NCI-H128 (cell line): ENCODE measurements at regions not wholly inside any gene's neighbourhood (a gene's known extent, or its start where the extent isn't known, plus 50 kb on each side); places are given as distances from the start of the nearest gene placed in this dataset.
A peak's percentile ranks its signal among the peaks of the same experiment; 100 is the strongest.
"Not testable (repeated sequence)": the region's sequence is repeated elsewhere in the genome, so short reads cannot be mapped to it uniquely, and the experiment has no call there.

Experiments used
- DNase-seq: peaks from one replicate; lab custom pipeline; 2025; ENCODE audit not compliant: unreplicated experiment; lab: John Stamatoyannopoulos, UW

DNA sequence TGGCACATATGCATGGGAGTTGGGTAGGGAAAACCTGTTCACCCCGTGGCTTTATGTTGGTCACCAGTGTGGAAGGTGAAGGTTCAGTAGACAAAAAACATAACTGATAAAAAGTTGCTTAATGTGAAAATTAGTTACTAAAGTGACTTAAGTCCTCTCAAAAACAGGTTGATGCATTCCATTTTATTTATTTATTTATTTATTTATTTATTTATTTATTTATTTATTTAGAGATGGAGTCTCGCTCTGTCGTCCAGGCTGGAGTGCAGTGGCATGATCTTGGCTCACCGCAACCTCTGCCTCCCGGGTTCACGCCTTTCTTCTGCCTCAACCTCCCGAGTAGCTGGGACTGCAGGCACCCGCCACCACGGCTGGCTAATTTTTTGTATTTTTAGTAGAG lies 541.0 kb downstream of the DCDC2C start:
- not testable (repeated sequence) for DNase-seq

DNA sequence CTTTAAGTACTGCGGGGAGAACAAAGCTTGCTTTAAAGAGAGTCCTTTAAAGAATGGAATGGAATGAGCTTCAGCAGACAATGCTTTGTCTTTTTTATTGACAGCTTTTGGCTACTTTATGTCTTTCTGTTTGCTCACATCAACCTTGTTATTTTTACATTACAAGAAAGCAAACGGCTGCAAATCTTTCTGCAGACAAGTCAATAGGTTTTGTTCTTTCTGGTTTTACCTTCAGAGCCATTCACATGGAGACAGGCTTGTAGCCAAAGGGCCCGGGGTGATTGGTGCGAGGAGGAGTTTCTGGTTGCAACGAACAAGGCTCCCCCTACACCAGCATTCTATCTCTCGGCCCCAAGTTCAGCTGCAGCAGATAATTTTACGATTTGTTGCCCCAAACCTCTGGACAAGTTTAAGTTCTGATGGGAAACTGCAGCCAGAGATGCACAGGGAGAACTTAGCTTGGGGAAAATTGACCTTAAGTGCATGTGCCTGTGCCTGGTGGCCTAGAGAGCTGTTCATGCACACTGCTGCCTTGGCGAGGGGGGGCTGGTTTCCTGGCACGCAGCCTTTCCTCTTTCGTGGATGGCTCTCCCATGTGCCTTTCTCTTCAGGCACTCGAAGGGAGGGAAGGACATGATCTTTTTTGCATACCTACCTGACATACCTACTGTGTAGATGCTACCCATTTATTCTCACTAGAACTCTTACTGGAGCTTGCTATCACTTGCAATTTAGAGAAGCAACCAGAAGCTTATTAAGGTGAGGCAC lies 543.2 kb downstream of the DCDC2C start:
- no peak for DNase-seq

DNA sequence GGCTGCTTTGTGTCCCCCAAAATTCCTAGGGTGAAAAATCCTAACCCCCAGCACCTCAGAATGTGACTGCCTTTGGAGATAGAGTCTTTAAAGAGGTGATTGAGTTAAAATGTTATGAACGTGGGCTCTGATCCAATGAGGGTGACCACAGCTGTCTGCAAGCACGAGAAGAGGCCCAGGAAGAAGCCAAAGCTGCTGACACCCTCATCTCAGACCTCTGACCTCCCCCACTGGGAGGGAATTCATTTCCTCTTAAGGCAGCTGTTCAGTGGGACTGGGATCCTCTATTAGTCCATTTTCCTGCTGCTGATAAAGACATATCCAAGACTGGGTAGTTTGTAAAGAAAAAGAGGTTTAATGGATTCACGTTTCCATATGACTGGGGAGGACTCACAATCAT lies 544.4 kb downstream of the DCDC2C start:
- no peak for DNase-seq

DNA sequence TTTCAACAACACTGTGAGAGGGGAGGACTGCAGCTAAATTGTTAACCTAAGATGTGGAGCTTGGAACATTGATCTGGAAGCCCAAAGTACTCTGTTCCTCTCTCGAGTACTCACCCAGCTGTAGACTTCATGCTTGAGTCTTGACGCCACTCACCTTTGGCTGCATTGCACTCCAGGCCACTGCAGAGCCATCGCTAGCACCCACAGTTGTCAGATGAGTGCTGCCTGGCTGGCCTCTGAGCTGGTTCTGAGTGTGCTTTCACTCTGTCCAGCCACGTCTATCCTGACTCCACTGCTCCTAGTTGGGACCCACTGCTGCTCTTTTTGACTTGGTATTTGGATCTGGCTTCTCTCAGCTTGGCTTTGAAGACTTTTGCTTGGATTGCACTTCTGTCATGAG lies 552.1 kb downstream of the DCDC2C start:
- DNase-seq, result no peak

DNA sequence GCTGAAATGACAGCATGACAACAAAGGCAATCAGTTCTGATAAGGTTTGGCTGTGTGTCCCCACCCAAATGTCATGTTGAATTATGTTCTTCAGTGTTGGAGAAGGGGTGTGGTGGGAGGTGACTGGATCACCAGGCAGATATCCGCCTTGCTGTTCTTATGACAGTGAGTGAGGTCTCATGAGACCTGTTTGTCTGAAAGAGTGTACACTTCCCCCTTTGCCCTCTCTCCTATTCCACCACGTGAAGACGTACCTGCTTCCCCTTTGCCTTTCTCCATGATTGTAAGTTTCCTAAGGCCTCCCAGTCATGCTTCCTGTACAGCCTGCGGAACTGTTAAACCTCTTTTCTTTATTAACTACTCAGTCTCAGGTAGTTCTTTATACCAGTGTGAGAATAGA lies 553.0 kb downstream of the DCDC2C start:
- DNase-seq, result no peak

DNA sequence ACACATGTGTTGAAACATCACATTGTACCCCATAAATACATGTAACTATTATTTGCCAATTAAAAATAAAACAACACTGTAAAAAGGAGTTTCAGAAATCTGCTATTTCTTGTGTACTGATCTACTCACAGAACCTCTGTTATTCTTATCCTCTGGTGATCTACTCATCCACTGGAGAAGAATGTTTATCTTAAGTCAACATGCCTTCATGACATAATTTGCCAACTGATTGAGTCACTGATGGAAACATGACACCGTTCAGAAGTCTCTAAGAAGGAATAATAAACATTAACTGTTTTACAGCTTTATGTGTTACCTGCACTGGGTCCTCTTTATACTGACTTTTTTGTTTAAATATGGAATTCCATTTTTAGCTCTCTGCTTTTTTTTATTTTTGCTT lies 555.2 kb downstream of the DCDC2C start:
- no peak for DNase-seq

DNA sequence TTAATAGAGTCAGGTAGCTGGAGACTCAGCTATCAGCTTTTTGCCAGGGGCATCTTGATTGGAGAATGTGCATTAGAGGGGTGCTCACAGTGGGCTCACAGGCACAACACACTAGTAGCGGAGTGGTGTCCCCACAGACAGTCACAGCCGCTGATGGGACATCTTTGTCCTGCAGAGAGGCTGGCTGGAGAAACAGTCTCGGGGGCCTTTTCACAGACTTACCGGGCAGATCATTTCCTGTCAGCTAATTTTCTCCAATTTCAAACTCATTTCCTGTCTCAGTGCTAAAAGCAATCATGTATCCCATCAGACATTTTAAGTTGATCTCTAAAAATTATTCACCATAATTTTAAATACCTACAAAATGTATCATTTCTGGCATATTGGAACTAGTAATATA lies 562.6 kb downstream of the DCDC2C start:
- no peak for DNase-seq

DNA sequence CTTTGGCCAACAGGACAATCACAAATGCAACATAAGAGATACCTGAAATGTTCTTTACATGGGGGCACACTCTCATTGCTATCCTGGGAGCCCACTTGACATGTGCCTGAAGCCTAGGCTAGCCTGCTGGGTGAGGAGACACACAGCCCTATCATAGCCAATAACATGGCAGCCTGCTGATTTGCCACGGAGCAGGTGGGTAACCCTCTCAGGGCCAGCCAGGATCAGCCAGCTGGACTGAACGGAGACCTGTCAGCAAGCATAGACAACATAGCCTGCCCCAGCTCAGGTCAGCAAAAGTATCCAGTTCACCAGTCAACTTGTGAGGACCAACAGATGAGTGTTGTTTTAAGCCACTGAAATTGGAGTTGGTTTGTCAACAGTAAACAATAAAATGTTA lies 566.5 kb downstream of the DCDC2C start:
- DNase-seq, result no peak

DNA sequence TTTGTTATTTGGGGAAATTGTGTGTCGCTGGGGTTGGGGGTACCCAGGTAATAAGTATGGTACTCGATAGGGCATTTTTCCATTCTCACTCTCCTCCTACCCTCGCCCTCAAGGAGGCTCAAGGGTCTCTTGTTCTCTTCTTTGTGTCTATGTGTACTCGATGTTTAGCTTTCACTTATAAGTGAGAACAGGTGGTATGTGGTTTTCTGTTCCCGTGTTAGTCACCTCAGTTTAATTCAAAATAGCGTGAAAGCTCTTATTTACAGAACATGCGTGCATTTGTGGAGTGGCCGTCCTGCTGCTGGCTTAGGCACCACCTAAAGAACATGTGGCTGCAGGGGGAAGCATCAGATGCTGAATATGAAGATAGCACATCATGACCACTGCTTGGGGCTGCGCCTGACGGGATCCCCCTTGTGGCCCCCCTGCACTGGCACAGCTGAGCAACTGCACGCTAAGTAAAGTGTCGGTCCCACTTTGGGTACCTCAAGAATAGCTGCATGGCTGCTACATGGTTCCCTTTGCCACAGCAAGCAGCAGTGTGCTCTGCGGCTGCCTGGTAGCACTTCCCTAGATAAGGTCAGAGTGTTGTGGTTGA lies 569.0 kb downstream of the DCDC2C start:
- DNase-seq, result peak; percentile 94

DNA sequence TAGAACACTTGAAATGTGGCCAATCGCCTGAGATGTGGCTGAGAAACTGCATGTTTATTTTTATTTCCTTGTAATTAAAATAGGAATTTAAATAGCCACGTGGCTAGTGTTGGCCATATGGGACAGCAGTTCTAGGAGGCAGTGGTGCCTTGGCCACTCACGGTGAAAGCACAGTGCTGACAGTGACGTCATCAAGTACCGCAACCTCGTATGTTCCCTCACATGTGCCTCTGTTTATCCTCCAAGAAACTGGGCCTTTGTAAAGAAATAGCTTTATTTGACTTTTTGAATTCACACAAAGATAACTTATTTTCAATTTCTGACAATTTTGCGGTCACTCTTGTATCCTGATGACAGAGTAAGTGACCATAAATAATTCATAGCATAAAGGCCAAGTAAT lies 575.0 kb downstream of the DCDC2C start:
- no peak for DNase-seq

DNA sequence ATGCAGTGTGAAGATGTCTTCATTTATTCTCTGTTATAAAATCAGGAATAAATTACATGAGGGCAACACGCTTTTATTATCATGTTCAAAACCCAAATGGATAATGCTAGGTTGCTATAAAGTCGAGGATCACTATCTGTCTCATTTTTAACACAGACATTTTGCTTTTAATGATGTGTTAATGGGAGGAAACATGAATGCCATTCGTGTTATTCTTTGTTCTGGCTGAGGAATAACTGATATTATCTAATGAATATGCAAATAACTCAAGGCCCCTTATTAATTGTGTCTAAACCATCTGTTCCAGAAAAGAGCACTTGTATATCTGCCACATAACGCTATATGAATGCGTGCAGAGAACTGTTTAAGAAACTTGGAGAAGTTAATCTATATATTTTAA lies 576.1 kb downstream of the DCDC2C start:
- no peak for DNase-seq

DNA sequence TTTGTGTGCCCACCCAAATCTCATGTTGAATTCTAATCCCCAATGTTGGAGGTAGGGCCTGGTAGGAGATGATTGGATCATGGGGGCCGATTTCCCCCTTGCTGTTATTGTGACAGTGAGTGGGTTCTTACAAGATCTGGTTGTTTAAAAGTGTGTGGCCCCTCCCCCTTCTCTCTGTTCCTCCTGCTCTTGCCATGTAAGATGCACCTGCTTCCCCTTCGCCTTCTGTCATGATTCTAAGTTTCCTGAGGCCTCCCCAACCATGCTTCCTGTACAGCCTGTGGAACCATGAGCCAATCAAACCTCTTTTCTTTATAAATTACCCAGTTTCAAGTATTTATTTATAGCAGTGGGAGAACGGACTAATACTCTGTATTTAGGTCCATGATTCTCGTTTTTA lies 588.1 kb downstream of the DCDC2C start:
- no peak for DNase-seq

DNA sequence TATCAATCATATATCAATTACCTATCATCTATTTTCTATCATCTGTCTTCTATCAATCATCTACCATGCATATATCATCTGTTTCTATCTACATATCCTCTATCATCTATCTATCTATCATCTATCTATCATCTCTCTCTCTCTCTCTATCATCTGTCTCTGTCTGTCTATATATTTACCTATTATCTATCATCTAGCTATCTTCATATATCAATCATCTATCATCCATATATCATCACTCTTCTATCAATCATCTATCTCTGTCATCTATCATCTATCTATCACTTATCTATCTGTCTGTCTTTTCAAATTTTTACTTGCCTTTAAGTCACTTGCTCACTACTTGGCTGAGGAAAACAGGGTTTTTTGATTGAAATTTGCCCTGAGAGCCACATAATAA lies 592.3 kb downstream of the DCDC2C start:
- DNase-seq, result no peak

DNA sequence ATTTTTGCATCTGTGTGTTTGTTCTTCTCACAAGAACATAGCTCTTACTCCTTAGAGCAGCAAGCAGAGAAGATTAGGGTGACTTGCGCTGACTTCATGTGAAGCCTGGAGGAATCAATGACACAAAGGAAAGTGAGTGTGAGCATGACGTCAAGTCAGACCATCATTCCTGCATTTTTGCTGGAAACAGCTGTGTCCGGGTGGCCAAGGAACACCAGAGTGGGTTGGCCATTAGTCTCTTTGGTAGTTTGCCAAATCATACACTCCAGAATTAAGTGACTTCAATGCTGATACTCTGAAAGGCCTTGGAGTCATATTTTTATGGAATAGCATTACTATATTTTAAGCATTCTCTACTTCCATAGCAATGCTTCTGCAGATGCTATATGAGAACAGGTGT lies 597.2 kb downstream of the DCDC2C start:
- DNase-seq, result no peak

DNA sequence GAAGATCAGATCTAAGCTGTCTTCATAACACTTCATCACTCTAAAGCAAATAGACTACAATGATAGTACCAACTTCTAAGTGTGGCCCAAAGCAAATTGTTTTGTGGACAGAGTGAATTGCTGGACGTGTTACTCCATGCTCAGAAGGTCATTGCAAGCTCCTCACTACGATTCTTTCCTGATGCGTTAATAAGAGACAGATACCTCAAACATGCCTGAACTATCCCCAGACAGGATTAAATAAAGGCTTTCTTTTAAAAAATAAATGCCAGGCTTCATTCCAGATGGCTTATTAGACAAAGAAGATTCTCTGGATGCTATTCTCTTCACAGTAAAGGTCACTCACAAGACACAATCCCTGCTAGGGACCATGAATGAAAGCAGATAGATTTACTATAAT lies 621.2 kb downstream of the DCDC2C start:
- DNase-seq, result no peak

DNA sequence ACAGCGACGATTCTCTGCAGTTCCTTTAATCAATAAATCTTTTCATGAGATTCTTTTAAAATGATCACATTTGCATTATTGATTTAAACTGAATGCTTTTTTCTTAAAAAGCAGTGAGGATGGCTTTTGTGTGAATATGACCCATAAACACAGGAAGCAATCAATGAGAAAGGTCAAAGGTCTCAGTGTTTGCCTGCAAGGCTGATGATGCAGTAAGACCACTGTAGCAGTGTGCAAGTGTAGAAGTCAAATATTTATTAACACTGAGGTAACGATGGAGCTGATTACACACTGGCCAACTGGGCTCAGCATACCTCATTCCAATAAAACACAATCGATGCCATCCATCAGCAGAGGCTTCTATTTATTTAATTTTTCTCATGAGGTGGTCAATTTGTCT lies 633.5 kb downstream of the DCDC2C start:
- DNase-seq, result no peak

DNA sequence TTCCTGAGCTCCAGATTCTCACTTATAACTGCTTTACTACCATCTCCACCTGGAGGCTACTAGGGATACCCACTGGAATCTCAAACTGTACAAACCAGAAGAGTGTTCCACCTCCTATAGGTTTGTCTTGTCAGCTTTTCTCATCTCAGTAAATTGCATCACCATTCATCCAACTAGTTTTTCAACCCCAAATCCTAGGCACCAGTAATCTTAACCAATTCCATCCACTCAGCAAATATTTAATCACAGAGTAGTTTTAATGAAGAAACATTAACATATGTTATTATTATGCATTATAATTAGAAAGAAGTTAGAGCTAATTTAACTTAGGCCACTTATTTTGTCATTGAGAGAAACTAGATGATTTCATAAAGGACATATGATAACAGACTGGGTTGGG lies 635.0 kb downstream of the DCDC2C start:
- DNase-seq, result no peak

DNA sequence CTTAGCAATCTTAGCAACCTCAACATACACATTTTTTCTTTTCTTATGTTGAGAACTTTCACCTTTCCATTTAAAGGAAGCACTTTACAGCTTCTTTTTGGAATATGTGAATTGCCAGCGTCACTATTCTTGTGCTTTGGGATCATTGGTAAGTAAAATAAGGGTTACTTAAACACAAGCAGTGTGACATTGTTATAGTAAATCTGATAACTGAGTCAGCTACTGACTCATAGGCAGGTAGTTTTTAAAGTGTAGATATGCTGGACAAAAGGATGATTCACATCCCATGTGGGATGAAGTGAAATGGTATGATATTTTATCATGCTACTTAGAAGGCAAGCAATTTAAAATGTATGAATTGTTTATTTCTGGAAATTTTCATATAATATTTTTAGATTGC lies 637.2 kb downstream of the DCDC2C start:
- DNase-seq, result no peak

DNA sequence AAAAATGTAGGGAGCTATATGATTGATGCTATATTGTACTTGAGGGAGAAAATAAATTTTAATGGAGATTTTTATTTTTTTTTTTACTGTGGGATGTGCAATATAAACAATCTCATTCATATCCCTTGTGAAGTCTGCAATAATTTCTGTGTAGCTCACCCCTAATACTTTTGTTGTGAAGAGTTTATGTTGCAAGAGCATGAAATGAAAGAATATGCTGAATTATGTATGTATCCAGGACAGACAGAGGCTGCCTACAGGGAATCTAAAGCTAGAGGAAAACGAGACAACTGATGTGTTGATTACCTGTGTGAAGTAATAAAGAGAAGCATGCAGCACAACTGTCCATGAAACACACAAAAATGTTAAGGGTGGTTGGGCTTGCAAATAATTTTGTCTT lies 643.3 kb downstream of the DCDC2C start:
- DNase-seq, result no peak

DNA sequence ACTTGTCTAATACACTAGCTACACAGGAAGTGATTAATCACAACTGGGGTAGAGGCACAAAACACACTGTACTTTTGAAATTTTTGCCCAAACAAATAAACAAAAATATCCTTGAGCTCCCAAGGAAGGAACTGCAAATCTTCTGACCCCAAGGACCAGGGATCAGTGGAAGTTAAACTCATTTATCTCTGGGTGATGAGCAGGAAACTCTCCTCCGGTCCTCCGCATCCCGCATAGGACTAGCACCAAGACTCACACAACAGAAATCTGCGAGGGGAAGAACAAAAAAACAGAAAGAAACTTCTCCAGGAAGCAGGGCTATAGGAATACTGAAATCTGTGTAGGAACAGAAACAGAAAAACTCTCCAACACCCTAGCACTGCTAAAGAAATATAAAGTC lies 650.3 kb downstream of the DCDC2C start:
- DNase-seq, result no peak

DNA sequence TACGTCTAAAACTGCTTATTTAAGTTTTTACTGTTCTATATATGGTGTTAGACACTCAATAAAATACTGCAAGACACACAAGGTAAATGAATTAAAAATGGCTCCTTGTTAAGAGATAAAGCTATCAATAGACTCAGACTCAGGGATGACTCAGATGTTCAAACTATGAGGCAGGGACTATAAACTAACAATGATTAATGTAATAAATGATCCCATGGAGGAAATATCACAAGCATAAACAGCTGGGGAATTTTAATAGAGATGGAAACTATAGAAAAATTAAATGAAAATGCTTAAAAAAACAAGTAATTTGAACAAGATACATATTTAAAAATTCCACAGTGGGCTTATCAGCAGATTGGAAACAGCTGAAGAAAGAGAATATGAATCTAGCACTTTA lies 650.8 kb downstream of the DCDC2C start:
- DNase-seq, result no peak

DNA sequence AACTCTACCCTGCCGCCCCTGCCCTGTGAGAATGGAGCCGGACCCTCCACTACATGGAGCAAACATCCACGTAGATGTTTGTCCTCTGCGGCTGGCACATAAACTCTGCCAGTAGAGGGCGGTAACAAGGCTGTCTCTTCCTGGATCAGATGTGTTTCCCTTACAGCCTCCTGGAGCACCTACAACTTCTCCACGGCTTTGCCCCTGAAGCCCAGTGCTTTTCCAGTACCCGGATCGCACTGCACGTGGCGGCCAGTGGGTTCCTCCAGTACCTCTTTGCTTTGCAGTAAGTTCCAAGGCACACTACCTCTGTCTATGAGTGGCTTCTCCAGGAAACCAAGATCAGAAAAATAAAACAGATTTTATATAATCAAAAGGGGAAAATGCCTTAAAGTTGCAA lies 651.3 kb downstream of the DCDC2C start:
- DNase-seq, result no peak

DNA sequence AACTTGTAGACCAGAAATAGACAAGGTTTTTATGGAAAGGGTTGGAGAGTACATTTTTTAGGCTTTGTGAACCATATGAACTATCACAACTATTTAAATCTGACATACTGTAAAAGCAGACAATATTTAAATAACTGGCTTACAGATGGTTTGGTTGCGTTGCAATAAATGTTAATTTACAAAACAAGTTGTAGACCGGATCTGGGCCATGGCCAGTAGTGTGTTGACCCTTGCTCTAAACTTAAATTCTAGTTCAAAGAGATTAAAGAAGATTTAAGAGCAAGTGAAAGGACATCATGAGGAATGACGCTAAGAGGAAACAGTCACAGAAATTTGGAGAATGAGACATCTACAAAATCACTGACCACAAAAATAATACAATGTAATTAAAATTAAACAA lies 652.7 kb downstream of the DCDC2C start:
- DNase-seq, result no peak
